Limb (tissue), 2 donors: ENCODE measurements at regions not wholly inside any gene's neighbourhood (a gene's known extent, or its start where the extent isn't known, plus 50 kb on each side); places are given as distances from the start of the nearest gene placed in this dataset.
"Not testable (repeated sequence)": the region's sequence is repeated elsewhere in the genome, so short reads cannot be mapped to it uniquely, and the experiment has no call there.

Experiments
- DNase-seq, 2 donors: peaks; one replicate each; pipeline ENCODE4 v3.0.0-alpha.2; 2016; ENCODE audit errors: extremely low spot score in 2 of 2

DNA sequence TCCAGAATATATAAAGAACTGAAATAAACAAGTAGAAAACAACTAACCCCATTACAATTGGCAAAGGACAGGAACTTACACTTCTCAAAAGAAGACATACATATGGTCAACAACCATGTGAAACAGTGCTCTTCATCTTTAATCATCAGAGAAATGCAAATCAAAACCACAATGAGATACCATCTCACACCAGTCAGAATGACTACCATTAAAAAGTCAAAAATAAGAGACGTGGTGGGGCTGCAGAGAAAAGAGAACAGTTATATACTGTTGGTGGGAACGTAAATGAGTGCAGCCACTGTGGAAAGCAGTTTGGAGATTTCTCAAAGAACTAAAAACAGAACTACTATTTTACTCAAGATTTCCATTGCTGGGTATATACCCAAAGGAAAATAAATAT lies 1696.3 kb upstream of the TMEFF2 start:
- DNase-seq = no peak

DNA sequence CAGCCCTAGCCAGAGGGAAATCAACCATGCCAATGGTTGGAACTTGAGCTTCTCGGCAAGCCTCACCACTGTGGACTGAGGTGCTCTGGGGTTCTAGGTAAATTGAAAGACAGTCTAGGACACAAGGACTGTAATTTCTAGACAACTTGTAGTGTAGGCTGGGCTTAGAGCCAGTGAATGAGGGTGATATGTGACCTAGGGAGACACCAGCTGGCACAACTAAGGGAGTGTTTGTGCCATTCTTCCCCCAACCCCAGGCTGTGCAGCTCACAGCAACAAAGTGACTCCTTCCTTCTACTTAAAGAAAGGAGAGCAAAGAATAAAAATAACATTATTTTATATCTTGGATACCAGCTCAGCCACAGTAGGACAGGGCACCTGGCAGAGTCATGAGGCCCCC lies 1690.7 kb upstream of the TMEFF2 start:
- DNase-seq = no peak

DNA sequence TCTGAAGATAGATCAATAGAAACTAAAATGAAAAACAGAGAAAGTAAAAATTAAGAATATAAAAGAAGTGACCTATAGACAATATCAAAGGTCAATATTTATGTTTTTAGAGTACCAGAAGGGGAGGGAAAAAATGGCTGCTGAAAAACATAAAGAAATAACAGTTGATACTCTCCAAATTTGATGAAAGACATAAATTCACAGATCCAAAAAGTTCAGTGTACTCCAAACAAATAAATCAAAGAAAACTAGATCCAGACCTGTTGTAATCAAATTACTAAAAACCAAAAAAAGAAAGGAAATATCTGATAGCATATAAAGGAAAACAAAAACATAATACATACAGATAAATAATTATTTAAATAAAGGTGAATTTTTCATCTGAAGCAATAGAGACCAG lies 1689.1 kb upstream of the TMEFF2 start:
- DNase-seq = no peak

DNA sequence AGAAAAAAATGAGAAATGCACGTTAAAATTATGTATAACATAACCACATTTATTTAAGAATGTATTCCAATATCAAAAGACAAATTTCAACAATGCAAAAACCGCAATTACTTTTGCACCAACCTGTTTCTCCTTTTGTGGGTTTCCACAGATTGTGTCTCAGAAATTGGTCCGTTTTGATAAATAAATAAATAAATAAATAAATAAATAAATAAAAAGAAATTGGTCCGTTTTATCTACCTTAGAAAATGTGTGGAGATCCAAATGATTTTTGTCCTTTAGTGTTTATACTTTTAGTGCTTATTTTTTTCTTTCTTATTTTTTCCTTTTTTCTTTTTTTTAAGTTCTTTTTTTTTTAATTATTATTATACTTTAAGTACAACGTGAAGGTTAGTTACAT lies 1682.2 kb upstream of the TMEFF2 start:
- no peak for DNase-seq

DNA sequence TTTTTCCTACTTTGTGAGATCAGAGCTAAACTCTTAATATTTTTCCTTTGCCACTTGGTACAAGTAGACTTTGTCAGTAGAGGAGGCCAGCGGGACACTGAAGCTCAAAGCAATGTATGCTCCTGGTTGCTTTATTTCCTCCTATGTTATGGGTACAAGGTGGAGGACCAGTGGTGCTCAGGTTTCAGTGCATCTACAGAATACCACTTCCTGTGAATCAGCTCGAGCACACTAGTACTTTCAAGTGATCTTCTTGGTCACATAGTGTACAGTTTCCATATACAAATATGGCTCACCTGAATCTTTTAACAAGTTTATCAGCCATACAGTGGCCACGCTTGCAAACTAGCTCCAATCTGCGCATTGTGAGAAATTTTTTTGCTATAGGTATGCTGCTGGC lies 1674.8 kb upstream of the TMEFF2 start:
- no peak for DNase-seq

DNA sequence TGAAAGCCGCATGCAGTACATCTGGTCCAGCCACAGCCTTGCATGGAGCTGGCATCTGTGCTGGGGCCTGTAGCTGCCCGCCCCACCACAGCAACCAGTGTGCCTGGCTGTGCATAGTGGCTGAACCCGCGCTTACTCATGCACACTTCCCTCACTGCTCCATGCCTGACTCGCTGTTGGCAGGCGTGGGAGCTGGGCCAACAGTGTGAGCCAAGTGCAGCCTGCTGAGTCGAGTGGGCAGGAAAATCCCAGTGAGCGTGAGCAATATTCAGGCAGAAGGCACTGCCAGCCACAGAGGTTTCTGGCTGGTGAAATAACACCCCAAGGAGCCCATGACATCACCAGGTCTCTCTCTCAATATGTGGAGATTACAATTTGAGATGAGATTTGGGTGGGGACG lies 1674.1 kb upstream of the TMEFF2 start:
- no peak for DNase-seq

DNA sequence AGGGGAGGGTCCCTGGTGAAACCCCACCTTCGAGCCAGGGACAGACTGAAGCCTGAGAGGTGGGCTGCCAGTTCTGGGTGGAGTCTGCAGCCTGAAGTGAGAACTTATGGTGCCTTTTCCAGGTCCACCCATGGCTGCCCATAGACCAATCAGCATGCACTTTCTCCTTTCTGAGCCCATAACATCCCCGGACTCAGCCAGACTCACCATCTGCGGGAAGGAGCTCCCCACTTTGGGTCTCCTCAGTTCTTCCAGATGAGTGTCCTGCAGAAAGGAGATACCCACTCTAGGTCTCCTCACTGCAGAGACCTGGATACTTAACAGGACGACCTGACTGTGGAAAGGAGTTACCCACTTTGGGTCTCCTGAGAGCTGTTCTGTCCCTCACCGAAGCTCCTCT lies 1673.4 kb upstream of the TMEFF2 start:
- DNase-seq = no peak

DNA sequence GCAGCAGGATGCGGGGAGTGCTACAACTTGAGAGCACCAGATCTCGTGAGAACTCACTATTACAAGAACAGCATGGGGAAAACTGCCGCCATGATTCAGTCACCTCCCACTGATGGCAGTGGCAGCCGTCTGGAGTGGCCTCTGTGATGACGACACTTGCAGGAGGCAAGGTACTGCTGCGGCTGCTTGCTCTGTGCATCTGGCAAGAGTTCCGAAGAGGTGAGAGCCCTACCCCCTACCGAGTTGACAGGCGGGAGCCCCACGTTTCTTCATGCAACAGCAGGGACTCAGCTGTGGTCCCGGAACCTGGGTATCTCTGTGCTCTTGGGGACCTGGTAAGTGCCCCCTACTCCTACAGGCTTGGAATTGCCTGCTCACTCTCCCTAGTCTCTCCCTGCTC lies 1672.7 kb upstream of the TMEFF2 start:
- no peak for DNase-seq

DNA sequence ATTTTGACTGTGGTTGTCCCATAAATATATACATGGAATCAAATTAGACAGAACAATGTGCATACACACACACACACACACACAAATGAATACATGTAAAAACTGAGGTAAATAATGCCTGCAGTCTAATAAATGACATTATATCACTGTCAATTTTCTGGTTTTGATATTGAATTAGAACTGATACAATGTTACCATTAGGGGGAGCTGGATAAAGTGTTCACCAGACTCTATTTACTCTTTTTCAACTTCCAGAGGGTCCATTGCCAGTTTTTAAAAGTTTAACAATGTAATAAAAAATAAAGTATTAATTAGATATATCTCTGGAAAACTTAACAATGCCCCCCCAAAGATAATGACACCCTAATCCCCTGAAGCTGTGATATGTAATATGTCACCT lies 1666.8 kb upstream of the TMEFF2 start:
- DNase-seq = no peak

DNA sequence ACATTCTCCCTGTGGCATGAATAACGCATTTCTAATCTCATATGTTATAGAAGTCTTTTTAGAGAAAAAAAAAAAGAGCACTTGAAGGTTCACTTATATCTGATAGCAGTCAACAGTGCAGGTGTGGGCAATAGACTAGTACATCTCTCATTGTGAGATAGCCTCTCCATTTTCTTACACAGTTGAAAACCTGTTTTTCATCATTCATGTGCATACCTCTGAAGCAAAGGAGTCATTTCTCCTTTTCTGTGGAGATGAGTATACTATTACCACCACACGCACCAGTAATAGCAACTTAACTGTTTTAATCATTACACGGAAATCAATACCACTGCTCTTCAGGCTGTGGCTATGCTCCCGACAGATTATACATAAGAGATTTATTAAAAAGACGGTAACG lies 1653.3 kb upstream of the TMEFF2 start:
- no peak for DNase-seq

DNA sequence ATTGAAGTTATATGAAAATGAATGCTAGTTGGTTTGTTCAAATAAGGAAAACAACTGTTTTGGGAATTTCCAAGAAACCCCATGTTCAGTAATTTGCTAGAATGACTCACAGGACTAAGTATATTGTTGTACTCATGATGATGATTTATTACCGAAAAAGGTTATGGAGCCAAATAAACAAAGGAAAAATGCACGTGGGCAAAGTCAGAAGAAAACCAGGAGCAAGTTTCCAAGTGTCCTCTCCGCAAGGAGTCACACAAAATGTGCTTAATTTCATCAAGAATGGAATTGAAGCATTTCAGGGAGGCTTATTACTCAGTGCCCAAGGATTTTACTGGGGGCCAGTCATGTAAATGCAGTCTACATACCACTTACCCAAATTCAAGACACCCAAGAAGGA lies 1652.4 kb upstream of the TMEFF2 start:
- no peak for DNase-seq

DNA sequence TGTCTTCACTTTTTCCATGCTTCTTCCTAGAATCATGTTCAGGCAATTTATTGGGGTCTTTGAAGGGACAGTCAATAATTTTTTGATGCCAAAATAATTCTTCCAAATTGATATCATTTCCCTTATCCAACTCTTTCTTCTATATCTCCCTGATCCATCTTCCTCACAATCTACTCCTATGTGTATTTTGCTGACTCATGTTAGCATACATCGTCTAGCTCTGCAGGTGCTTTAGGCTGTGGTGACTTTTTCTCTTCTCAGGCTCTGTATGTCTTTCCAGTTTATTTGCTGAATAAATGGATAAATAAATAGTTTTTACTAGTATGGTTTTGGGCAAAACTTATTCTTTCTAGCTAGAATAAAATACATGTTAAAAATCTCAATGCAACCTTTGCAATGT lies 1650.9 kb upstream of the TMEFF2 start:
- DNase-seq = peak in 1 of 2 donors; percentile 1

DNA sequence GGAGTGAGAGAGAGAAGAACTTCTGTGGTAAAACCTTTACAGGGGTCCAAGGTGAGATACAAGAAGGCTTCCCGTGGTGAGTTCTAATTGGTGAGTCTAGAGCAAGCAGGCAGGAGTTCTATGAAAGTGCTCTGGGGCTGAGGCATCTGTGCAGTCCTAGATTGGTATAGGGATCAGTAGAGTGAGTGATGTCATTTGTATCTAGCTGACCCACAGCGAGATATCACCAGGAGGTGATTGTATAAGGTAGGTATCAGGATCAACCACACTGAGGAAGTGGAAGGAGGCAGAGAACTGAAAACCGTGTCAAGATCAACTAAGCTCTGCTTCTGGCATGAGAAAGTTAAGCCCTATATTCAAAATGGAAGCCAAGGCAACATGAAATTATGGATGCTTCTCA lies 1648.9 kb upstream of the TMEFF2 start:
- no peak for DNase-seq

DNA sequence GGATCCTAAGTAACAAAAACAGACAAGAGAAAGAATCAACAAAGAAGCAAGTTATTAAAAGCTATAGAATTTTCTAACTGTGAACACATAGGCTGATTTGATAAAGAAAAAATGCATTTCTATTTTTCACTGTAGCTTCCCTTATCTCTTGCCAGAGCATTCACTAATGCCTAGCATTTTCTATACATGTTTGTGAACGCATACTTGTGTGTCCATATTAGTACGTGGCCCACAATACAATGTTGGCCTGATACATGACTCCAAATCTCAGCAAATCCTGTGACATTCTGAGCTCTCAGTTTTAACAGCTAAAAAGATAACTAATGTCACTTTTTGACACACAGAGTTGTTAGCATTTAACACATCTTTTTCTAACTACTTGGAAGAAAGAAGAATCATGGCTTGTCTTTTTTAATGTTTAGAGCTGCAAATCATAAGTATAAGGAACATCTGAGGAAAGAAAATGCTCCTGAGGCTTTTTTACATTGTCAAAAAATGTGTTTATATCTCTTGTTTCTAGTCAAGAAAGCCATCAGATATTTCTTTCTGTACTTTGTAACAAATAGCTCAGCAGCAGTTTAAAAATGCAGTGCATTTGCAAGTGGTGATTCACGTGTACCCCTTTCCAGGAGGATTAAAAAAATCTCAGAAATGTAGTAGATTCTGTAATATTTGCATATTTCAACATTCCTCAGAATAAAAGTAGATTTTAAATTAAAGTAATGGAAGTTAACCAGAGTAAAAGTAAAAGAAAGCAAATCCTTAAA lies 1646.8 kb upstream of the TMEFF2 start:
- peak in 1 of 2 donors; percentile 0 for DNase-seq

DNA sequence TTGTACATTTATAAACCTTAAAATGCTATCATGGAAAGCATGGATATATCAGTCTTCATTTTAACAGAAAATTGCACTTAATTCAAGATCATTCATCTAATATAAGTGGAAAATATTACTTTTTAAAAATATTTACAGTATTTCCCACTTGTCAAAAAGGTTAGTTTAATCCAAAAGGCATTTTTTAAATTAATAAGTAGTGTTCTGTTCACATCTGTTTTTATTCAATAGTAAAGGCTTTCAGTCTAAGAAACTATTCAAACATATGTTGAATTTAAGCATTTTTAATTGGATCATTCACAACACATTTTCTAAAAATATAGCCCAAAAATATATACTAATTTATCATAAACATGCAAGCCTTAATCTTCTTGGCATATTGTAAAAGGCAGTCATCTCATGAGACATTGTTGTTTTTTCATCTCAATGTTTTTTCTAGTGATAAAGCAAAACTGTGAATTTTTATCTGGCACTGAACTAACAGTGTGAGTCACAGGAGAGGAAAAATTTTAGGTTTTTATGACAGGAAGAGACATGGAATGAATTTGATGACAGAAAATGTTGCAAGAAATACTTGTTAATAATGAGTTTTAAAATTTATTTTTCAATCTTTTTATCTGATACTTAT lies 1642.5 kb upstream of the TMEFF2 start:
- peak in 1 of 2 donors; percentile 5 for DNase-seq

DNA sequence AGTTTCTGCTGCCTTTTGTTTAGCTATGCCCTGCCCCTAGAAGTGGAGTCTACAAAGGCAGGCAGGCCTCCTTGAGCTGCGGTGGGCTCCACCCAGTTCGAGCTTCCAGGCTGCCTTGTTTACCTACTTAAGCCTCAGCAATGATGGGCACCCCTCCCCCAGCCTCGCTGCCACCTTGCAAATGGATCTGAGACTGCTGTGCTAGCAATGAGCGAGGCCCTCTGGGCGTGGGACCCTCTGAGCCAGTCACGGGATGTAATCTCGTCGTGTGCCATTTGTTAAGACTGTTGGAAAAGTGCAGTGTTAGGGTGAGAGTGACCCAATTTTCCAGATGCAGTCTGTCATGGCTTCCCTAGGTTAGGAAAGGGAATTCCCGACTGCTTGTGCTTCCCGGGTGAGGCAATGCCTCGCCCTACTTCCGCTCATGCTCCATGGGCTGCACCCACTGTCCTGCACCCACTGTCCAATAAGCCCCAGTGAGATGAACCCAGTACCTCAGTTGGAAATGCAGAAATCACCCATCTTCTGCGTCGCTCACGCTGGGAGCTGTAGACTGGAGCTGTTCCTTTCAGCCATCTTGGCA lies 1641.8 kb upstream of the TMEFF2 start:
- not testable (repeated sequence) for DNase-seq

DNA sequence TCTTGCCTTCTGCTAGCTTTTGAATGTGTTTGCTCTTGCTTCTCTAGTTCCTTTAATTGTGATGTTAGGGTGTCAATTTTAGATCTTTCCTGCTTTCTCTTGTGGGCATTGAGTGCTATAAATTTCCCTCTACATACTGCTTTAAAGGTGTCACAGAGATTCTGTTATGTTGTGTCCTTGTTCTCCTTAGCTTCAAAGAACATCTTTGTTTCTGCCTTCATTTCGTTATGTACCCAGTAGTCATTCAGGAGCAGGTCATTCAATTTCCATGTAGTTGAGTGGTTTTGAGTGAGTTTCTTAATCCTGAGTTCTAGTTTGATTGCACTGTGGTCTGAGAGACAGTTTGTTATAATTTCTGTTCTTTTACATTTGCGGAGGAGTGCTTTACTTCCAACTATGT lies 1639.2 kb upstream of the TMEFF2 start:
- DNase-seq = not testable (repeated sequence)

DNA sequence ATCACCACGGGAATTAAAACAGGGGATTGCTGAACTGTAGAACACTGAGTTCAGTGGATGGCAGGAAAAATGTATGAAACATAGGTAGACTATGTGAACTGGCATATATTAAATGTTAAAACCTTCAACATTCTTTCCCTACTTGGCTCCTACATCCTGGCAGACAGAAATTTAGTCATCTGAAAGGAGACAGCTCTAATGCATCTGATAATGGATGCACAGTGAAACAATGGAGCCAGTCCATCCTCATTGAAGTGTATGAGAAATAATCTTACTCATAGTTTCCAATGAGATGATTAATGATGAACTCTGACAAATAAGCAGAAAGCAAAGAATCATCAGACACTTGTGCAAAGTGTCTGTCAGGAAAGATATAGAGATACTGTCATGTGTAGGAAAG lies 1629.7 kb upstream of the TMEFF2 start:
- no peak for DNase-seq

DNA sequence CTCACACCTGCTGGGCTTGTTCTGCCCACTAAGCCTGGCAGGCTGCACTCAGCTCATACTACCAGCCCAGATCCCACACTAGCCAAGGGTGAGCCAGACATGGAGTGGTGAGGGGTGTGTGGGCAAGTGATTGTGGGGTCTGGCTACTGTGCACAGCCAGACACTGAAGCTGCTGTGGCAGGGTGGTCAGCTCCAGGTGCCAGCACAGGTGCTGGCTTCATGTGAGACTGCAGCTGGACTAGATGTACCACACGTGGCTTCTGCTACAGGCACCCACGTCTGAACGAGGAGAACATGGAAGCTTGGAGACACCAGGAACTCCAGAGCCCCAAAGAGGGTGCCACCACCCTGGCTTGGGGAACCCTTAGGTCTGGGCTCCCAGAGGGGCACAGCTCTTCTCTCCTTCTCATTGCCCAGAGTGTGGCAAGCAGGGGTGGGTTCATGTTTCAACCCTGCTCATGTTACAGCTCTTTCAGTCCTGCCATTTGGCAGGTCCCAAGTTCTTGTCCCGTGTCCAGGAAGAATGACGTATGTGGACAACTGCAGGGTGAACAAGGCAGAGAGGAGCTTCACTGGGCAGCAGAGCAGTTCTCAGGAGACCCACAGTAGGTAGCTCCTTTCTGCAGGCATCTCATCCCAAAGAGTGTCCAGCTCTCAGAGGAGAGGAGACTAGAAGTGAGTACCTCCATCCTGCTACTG lies 1624.2 kb upstream of the TMEFF2 start:
- DNase-seq = no peak

DNA sequence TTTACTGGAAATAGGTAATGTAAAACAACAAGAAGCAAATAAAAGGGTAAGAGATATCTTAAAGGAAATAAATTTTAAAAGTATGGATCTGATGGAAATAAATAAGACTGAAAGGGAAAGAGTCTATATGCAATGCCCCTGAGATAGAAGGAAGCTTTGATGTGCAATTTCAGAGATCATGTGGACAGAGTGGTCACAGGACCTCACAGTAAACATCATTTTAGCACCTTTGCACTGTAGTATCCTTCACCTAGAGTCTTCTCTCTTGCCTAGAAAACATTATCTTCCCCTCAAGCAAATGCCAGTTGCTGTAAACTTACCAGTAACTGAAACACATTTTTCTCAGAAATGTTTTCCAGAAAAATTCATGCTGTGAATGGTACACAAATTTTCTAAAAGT lies 1621.3 kb upstream of the TMEFF2 start:
- DNase-seq = no peak

DNA sequence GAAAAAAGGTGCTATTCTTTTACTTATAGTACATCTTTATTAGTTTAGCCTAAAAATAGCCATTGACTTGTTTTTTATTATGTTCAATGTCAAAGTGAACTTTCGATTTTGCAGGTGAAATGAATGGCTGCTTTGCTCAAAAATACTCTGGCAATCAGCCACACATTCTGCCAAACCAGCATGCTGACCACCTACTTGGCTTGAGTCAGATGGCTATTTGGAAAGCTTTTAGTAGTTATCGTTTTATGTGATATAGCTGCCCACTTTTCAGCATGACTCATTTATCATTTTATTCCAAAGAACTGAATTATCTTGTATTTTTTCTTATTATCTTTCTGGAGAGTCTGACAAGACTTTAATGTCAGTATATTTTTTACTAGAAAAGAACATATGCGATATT lies 1615.8 kb upstream of the TMEFF2 start:
- peak in 1 of 2 donors; percentile 0 for DNase-seq

DNA sequence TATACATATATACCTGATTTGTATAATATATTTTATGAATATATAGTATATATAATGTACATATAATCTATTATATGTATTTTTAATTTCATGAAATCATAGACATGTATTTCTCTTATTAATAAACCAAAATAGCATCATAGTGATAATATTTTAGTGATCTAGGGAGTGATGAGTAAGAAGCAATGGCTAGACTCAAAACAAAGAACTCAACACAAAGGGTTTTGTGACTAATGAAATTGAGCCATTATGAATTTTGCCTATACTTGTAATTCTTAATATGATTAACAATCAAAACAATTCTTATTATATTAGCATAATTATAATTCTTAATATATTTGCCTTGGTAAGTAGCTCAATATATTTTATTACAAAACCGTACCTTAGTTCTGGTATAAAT lies 1614.1 kb upstream of the TMEFF2 start:
- peak in 1 of 2 donors; percentile 0 for DNase-seq
